Neural cell (in vitro differentiated cells): ENCODE measurements at regions not wholly inside any gene's neighbourhood (a gene's known extent, or its start where the extent isn't known, plus 50 kb on each side); places are given as distances from the start of the nearest gene placed in this dataset.

Source experiments
- H2AFZ ChIP-seq: fragments of 200-600, 300-800 bp; sonication (generic), shearing (Covaris generic); 2 replicates; pipeline ENCODE4 v1.6.0; 2014; ENCODE audit warnings: low read depth, mild to moderate bottlenecking, antibody characterized with exemption, low read length, moderate library complexity
- H3F3A ChIP-seq: fragments of 200-600 bp; shearing (Covaris generic); 2 replicates; pipeline ENCODE4 v1.6.1; 2016; ENCODE audit warnings: mild to moderate bottlenecking, moderate library complexity, mixed read lengths, antibody characterized with exemption, low read length; ENCODE audit not compliant: insufficient read depth, poor library complexity, severe bottlenecking
- H3K27ac ChIP-seq: fragments of 200-600, 300-800 bp; sonication (generic), shearing (Covaris generic); 2 replicates; pipeline ENCODE4 v1.5.1; 2014; ENCODE audit warnings: mild to moderate bottlenecking, low read length, moderate library complexity
- H3K27me3 ChIP-seq: fragments of 300-800, 200-600 bp; sonication (generic), shearing (Covaris generic); 2 replicates; pipeline ENCODE4 v1.6.0; 2014; ENCODE audit warnings: mild to moderate bottlenecking, low read depth, low read length, moderate library complexity; ENCODE audit not compliant: insufficient read depth
- H3K36me3 ChIP-seq: fragments of 300-800, 200-600 bp; sonication (generic), shearing (Covaris generic); 2 replicates; pipeline ENCODE4 v1.5.1; 2014; ENCODE audit warnings: mild to moderate bottlenecking, antibody characterized with exemption, low read length, moderate library complexity; ENCODE audit not compliant: insufficient read depth
- H3K4me2 ChIP-seq: fragments of 300-800, 200-600 bp; sonication (generic), shearing (Covaris generic); 2 replicates; pipeline ENCODE4 v1.6.0; 2014; ENCODE audit warnings: mild to moderate bottlenecking, low read length
- H3K4me3 ChIP-seq: fragments of 300-800, 200-600 bp; sonication (generic), shearing (Covaris generic); 2 replicates; pipeline ENCODE4 v1.5.1; 2014; ENCODE audit warnings: mild to moderate bottlenecking, low read length, moderate library complexity
- H3K79me2 ChIP-seq: fragments of 200-600 bp; shearing (Covaris generic); replicated peaks from 2 replicates; pipeline ENCODE4 v1.6.0; 2014; ENCODE audit warnings: mild to moderate bottlenecking, low read length, moderate library complexity; ENCODE audit not compliant: insufficient read depth
- H3K9ac ChIP-seq: fragments of 300-800, 200-600 bp; sonication (generic), shearing (Covaris generic); 2 replicates; pipeline ENCODE4 v1.6.1; 2016; ENCODE audit warnings: mild to moderate bottlenecking, low read length, mixed read lengths
- H3K9me2 ChIP-seq: fragments of 200-600 bp; shearing (Covaris generic); 2 replicates; pipeline ENCODE4 v1.6.1; 2016; ENCODE audit warnings: mild to moderate bottlenecking, low read length, mixed read lengths; ENCODE audit not compliant: insufficient read depth
- H3K9me3 ChIP-seq: fragments of 200-600, 300-800 bp; sonication (generic), shearing (Covaris generic); 2 replicates; pipeline ENCODE4 v1.6.1; 2016; ENCODE audit warnings: mild to moderate bottlenecking, mixed run types, low read length, moderate library complexity, mixed read lengths
- H4K20me1 ChIP-seq: fragments of 200-600 bp; shearing (Covaris generic); 2 replicates; pipeline ENCODE4 v1.6.1; 2016; ENCODE audit warnings: mild to moderate bottlenecking, mixed run types; ENCODE audit not compliant: insufficient read depth
- CTCF ChIP-seq: fragments of 450-650 bp; IDR thresholded peaks from 2 replicates; pipeline ENCODE4 v1.5.1; 2014; ENCODE audit warnings: antibody characterized with exemption, mild to moderate bottlenecking, moderate library complexity; ENCODE audit not compliant: poor library complexity, severe bottlenecking
- EP300 ChIP-seq: fragments of 450-650 bp; conservative IDR thresholded peaks from 2 replicates; pipeline ENCODE4 v1.6.1; 2014; ENCODE audit warnings: antibody characterized with exemption, mild to moderate bottlenecking, moderate library complexity; ENCODE audit not compliant: poor library complexity, severe bottlenecking
- EZH2 ChIP-seq: fragments of 200-600, 300-800 bp; shearing (Covaris generic), sonication (generic); IDR thresholded peaks from 2 replicates; pipeline ENCODE4 v1.6.1; 2014; ENCODE audit warnings: antibody characterized with exemption, low read length, borderline replicate concordance, mild to moderate bottlenecking; ENCODE audit not compliant: insufficient read depth, poor library complexity, severe bottlenecking
- MXI1 ChIP-seq: fragments of 450-650 bp; conservative IDR thresholded peaks from 2 replicates; pipeline ENCODE4 v1.6.1; 2014; ENCODE audit warnings: antibody characterized with exemption, mild to moderate bottlenecking; ENCODE audit not compliant: poor library complexity, severe bottlenecking
- POLR2AphosphoS5 ChIP-seq: IDR thresholded peaks from 2 replicates; pipeline ENCODE4 v1.6.1; 2012
- RAD21 ChIP-seq: fragments of 450-650 bp; conservative IDR thresholded peaks from 2 replicates; pipeline ENCODE4 v1.6.1; 2014; ENCODE audit warnings: antibody characterized with exemption, mild to moderate bottlenecking, moderate library complexity
- REST ChIP-seq: IDR thresholded peaks from 2 replicates; pipeline ENCODE4 v1.6.1; 2012; ENCODE audit warnings: borderline replicate concordance
- SMC3 ChIP-seq: fragments of 450-650 bp; conservative IDR thresholded peaks from 2 replicates; pipeline ENCODE4 v1.6.1; 2014; ENCODE audit warnings: antibody characterized with exemption, mild to moderate bottlenecking, moderate library complexity; ENCODE audit not compliant: poor library complexity

GRCh38 chr13:74320282-74320681 lies 186.1 kb upstream of the KLF12 start:
- Histone ChIP-seq H3F3A (no peaks in the 10 kb centered on the region), H3K27me3 (no peaks in the 10 kb centered on the region), H4K20me1 (no peaks in the 10 kb centered on the region), H3K79me2 (no peaks in the 10 kb centered on the region), H2AFZ (no peak overlapping the region), H3K4me3 (no peak overlapping the region), H3K9ac (no peak overlapping the region), H3K4me2 (no peak overlapping the region), H3K27ac (no peak overlapping the region), H3K9me3 (no peaks in the 10 kb centered on the region), H3K9me2 (no peaks in the 10 kb centered on the region), H3K36me3 (no peaks in the 10 kb centered on the region)
- TF ChIP-seq RAD21 (no peak), SMC3 (no peak)

GRCh38 chr13:74316547-74316946 lies 182.3 kb upstream of the KLF12 start:
- Histone ChIP-seq H3F3A (no peaks in the 10 kb centered on the region), H3K79me2 (no peaks in the 10 kb centered on the region), H4K20me1 (no peaks in the 10 kb centered on the region), H3K9me3 (no peaks in the 10 kb centered on the region), H3K4me2 (no peak overlapping the region), H3K27ac (peak overlapping the region; percentile 59), H3K9me2 (no peaks in the 10 kb centered on the region), H2AFZ (no peak overlapping the region), H3K27me3 (no peaks in the 10 kb centered on the region), H3K36me3 (no peaks in the 10 kb centered on the region), H3K4me3 (no peak overlapping the region), H3K9ac (peak overlapping the region; percentile 2)
- TF ChIP-seq RAD21 (peak; percentile 26), POLR2AphosphoS5 (peak; percentile 71), EP300 (peak; percentile 84), EZH2 (no peak)

- Histone ChIP-seq H3F3A (no peaks in the 10 kb centered on the region), H2AFZ (no peak overlapping the region), H3K4me3 (no peak overlapping the region), H3K9ac (no peak overlapping the region), H3K9me2 (no peaks in the 10 kb centered on the region), H3K79me2 (no peaks in the 10 kb centered on the region), H3K27ac (no peak overlapping the region), H3K4me2 (no peak overlapping the region), H3K9me3 (no peaks in the 10 kb centered on the region), H3K27me3 (no peaks in the 10 kb centered on the region), H4K20me1 (no peaks in the 10 kb centered on the region), H3K36me3 (no peaks in the 10 kb centered on the region)
- TF ChIP-seq CTCF (no peak), MXI1 (no peak), RAD21 (no peak), POLR2AphosphoS5 (no peak), REST (no peak), SMC3 (no peak)
These were observed 172.3 kb upstream of the KLF12 start for GRCh38 chr13:74306496-74306895.
